ENCODE measurements at regions not wholly inside any gene's neighbourhood (a gene's known extent, or its start where the extent isn't known, plus 50 kb on each side); places are given as distances from the start of the nearest gene placed in this dataset.

GRCh38 chr3:66583424-66584040 lies 82.7 kb upstream of the LRIG1 start:
- Mint-ChIP-seq H3K4me1 (ENCODE audit: unreplicated experiment) (no peaks in the 10 kb centered on the region), H3K9me3 (ENCODE audit: unreplicated experiment) (no peaks in the 10 kb centered on the region), H3K27me3 (ENCODE audit: unreplicated experiment) (no peaks in the 10 kb centered on the region), H3K36me3 (ENCODE audit: low read depth, unreplicated experiment) (no peaks in the 10 kb centered on the region), H3K4me3 (ENCODE audit: unreplicated experiment) (no peak overlapping the region), H3K27ac (ENCODE audit: unreplicated experiment) (no peak overlapping the region)
- DNase-seq (ENCODE audit: low spot score) = no peak
- TF ChIP-seq, protein P1, sequence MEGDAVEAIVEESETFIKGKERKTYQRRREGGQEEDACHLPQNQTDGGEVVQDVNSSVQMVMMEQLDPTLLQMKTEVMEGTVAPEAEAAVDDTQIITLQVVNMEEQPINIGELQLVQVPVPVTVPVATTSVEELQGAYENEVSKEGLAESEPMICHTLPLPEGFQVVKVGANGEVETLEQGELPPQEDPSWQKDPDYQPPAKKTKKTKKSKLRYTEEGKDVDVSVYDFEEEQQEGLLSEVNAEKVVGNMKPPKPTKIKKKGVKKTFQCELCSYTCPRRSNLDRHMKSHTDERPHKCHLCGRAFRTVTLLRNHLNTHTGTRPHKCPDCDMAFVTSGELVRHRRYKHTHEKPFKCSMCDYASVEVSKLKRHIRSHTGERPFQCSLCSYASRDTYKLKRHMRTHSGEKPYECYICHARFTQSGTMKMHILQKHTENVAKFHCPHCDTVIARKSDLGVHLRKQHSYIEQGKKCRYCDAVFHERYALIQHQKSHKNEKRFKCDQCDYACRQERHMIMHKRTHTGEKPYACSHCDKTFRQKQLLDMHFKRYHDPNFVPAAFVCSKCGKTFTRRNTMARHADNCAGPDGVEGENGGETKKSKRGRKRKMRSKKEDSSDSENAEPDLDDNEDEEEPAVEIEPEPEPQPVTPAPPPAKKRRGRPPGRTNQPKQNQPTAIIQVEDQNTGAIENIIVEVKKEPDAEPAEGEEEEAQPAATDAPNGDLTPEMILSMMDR (IDR thresholded peaks at IDR 0.05; ENCODE audit: unreplicated experiment) = no peak

DNA sequence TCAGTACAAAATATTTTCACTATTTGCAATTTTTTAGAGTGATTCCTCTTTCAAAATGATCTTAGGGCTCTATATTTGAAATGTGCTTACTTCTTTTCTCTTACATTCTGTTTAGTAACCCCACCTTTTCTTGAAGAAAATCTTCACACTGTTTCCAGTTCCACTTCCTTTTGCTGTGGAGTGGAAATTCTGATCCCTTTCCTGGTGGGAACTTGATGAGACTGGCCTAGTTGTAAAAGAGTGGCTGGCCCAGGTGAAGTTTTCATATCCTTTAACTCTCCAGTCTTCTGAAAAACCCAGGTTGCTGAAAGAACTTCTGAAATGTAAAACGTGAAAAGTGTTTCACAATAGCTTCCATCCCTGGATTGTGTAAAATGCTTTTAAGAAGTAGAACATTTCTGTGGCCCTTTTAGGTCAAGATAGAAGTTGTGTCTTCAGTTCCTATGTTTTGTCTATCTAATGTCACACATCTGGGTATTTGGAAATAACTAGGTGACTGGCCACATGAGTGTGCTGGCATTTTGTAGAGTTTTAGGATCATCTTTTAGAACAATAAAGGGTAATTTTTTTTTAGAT lies 84.8 kb upstream of the LRIG1 start:
- H3K27me3 Mint-ChIP-seq (ENCODE audit: unreplicated experiment) = no peaks in the 10 kb centered on the region
- no peaks in the 10 kb centered on the region for H3K4me1 Mint-ChIP-seq (ENCODE audit: unreplicated experiment)
- H3K36me3 Mint-ChIP-seq (ENCODE audit: low read depth, unreplicated experiment) = no peaks in the 10 kb centered on the region
- H3K27ac Mint-ChIP-seq (ENCODE audit: unreplicated experiment) = no peak overlapping the region
- DNase-seq (ENCODE audit: low spot score) = no peak
- TF ChIP-seq, protein P1 (IDR thresholded peaks at IDR 0.05; ENCODE audit: unreplicated experiment) = no peak
- H3K9me3 Mint-ChIP-seq (ENCODE audit: unreplicated experiment) = no peaks in the 10 kb centered on the region
- H3K4me3 Mint-ChIP-seq (ENCODE audit: unreplicated experiment) = no peak overlapping the region

- Mint-ChIP-seq H3K4me3 (ENCODE audit: unreplicated experiment) (no peak overlapping the region), H3K27ac (ENCODE audit: unreplicated experiment) (no peak overlapping the region), H3K27me3 (ENCODE audit: unreplicated experiment) (no peaks in the 10 kb centered on the region), H3K9me3 (ENCODE audit: unreplicated experiment) (no peaks in the 10 kb centered on the region), H3K36me3 (ENCODE audit: low read depth, unreplicated experiment) (no peaks in the 10 kb centered on the region), H3K4me1 (ENCODE audit: unreplicated experiment) (peaks cover 5% of the 10 kb centered on the region)
- DNase-seq (ENCODE audit: low spot score) = no peak
- TF ChIP-seq, protein P1 (IDR thresholded peaks at IDR 0.05; ENCODE audit: unreplicated experiment) = no peak
Observed at GRCh38 chr3:66586853-66587252, 86.0 kb upstream of the LRIG1 start.

- TF ChIP-seq, protein P1 (IDR thresholded peaks at IDR 0.05; ENCODE audit: unreplicated experiment) = no peak
- Mint-ChIP-seq H3K27ac (ENCODE audit: unreplicated experiment) (no peak overlapping the region), H3K4me1 (ENCODE audit: unreplicated experiment) (peaks cover 18% of the 10 kb centered on the region), H3K4me3 (ENCODE audit: unreplicated experiment) (no peak overlapping the region), H3K27me3 (ENCODE audit: unreplicated experiment) (no peaks in the 10 kb centered on the region), H3K36me3 (ENCODE audit: low read depth, unreplicated experiment) (no peaks in the 10 kb centered on the region), H3K9me3 (ENCODE audit: unreplicated experiment) (no peaks in the 10 kb centered on the region)
- no peak for DNase-seq (ENCODE audit: low spot score)
Observed at GRCh38 chr3:66588340-66588847, 87.6 kb upstream of the LRIG1 start.

DNA sequence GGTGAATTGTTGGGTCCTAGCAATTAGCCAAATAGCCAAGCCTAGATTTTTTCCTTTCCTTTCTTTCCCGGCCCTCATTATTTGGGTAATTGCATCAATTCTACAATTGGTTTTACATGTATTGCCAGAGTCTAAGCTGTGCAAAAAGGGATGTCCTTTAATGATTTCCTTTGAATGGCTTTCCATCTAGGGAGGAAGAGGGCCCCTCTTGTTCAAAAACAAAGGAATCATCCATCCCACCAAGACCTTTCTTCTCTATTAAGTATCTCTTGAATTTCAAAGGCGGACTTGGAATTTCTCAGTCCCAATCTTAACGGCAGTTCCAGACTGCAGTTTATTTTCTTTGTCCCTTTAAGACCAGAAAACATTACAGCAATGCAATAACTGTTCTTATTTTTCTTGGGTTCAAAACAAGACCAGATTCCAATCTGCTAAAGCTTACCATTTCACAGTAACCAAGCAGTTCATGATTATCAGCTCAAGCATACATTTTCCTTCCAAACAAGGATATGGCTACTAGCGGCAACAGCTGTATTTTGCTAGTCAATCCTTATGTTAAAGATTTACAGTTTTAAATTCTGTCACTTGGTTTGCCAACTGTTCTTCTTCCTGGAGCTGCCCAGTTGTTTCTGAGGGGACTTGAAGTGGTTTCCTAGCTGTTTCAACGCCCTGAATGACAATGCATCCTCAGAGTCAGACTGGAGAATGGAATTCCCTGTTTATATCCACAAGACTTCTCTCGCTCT lies 91.4 kb upstream of the LRIG1 start:
- no peaks in the 10 kb centered on the region for H3K36me3 Mint-ChIP-seq (ENCODE audit: low read depth, unreplicated experiment)
- peaks cover 18% of the 10 kb centered on the region for H3K4me1 Mint-ChIP-seq (ENCODE audit: unreplicated experiment)
- H3K4me3 Mint-ChIP-seq (ENCODE audit: unreplicated experiment) = no peak overlapping the region
- TF ChIP-seq, protein P1 (IDR thresholded peaks at IDR 0.05; ENCODE audit: unreplicated experiment) = no peak
- no peaks in the 10 kb centered on the region for H3K27me3 Mint-ChIP-seq (ENCODE audit: unreplicated experiment)
- H3K9me3 Mint-ChIP-seq (ENCODE audit: unreplicated experiment) = no peaks in the 10 kb centered on the region
- no peak for DNase-seq (ENCODE audit: low spot score)
- no peak overlapping the region for H3K27ac Mint-ChIP-seq (ENCODE audit: unreplicated experiment)

All from endothelial cell (in vitro differentiated cells).